ENCODE measurements at regions not wholly inside any gene's neighbourhood (a gene's known extent, or its start where the extent isn't known, plus 50 kb on each side); places are given as distances from the start of the nearest gene placed in this dataset.

DNA sequence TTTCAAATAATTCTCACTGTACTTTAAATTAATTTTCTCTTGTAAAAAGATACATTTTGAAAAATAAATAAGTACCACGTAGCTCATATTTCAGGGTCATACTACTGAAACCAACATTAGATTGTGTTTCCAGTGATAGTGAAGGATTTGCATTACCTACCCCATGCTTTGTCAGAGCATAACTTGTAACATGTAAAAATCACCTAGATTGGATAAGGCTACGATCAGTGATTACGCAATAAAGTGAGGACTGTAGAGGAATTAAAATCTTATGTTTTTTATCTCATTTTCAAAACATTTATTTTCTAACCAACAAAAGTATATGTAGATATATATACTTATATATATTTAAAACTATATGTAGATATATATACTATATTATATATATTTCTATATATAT lies 89.4 kb upstream of the VRK2 start:
- DNase-seq (ENCODE audit: low spot score) = no peak

DNA sequence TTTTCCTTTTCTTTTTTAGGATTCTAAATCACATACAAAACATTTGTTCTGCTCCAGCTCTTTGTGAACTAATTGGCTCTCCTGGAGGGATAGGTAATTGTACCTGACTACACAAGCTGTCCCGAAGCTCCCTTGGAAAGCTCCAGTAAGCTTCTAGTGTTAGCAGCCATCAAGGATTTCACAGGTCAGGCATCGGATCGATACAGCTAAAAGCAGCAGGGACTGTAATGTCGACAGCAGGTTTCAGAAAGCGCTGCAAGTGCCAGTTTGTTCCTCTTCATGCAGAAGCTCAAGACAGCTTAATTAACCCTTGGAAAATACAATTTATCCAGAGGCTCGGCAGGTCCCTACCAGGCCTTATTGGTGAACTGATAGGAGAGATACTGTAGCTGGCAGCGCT lies 87.2 kb upstream of the VRK2 start:
- DNase-seq (ENCODE audit: low spot score) = no peak

- no peak for DNase-seq (ENCODE audit: low spot score)
Measured at GRCh38 chr2:57962861-57963260, 83.7 kb upstream of the VRK2 start.

- DNase-seq (ENCODE audit: low spot score) = no peak
Measured at GRCh38 chr2:57965219-57965618, 81.4 kb upstream of the VRK2 start.

DNA sequence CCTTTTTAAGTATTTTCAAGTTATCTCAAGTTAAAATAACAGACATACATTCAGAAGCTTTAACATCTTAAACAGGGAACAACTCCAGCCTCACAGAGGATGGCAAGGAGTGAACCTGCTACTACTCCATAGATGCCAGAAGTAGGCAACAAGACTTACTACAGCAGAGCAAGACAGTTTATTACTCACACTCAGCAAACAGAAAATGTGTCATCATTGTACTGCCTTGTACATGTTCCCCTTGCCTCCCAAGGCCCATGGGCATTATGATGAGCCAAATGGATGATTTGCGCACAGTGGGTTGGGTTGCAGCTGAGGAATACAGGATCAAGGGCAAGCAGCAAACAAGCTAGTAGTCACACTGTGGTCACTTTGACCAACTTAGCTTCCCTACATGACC lies 80.6 kb upstream of the VRK2 start:
- no peak for DNase-seq (ENCODE audit: low spot score)

DNA sequence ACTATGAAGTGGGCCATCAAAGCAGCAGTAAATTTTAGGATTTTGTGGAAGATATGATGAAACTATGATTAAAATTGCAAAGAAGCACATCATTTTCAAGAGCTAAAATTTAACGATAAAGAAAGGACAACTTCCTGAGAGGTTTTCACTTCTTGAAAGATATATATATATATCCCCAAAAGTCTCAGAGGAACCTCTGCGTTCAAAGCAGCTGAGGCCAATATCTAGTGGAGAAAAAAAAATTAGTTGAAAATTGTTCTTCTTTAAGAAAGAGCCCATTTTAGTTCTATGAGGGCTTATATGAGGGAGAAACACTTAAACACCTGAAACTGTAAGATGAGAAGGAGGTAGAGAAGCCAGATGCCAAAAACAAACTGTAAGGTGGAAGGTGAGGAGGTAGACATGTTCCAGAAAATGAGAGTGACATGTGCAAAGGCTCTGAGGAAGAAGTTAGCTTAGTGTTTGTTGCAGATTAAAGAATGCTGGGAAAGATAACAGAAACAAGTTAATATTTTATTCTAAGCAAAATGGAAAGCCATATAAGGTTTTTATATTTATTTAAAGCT lies 72.9 kb upstream of the VRK2 start:
- no peak for DNase-seq (ENCODE audit: low spot score)

GRCh38 chr2:57979158-57979557 lies 67.4 kb upstream of the VRK2 start:
- DNase-seq (ENCODE audit: low spot score) = no peak

DNA sequence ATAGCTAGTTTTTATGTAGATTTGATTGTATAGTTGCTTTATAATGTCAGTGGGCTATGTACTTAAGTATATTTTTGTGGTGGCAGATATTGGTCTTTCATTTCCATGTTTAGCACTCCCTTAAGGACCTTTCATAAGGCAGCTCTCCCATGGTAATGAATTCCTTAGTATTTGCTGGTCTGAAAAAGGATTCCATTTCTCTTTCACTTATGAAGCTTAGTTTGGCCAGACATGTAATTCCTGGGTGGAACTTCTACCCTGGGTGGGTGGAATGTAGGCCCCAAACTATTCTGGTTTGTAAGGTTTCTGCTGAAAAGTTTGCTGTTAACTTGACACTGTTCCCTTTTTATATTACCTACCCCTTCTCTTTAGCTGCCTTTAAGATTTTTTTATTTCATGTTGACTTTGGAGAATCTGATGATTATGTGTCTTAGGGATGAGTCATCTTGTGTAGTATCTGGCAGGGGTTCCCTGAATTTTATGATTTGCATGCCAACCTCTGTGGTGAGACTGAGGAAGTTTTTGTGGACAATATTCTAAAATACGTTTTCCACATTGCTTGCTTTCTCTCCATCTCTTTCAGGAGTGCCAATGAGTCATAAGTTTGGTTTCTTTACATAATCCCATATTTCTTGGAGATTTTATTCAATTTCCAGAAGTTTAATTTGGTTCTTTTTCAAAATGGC lies 65.4 kb upstream of the VRK2 start:
- peak; percentile 30 for DNase-seq (ENCODE audit: low spot score)

DNA sequence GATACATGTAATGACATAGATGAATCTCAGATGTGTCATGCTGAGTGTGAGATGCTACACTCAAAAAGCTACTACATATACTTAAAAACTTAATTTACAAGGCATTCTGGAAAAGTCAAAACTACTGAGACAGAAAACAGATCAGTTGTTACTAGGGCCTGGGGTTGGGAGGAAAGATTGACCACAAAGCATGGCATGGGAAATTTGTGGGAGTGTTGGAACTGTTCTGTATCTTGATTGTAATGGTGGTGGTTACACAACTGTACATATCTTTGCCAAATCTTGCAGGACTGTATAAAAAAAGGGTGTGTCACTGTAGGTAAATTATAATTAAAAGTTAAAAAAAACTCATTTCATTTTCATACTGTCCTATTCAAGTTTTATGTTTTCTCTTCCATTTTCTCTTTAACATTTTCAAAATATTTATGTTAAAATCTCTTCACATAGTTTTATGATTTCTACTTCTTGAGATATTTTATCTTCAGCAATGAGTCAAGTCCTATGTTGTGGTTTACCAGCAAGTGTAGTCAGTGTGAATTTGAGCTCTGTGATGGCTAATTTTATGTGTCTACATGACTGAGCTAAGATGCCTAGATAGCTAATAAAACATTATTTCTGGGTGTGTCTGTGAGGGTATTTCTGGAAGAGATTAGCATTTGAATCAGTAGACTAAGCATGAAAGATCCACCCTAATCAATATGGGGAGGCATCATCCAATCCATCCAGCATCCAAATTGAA lies 58.6 kb upstream of the VRK2 start:
- peak; percentile 14 for DNase-seq (ENCODE audit: low spot score)

- DNase-seq (ENCODE audit: low spot score) = no peak
Measured at GRCh38 chr2:57990118-57990725, 56.4 kb upstream of the VRK2 start.

All from LoVo (cell line).